ENCODE measurements at regions not wholly inside any gene's neighbourhood (a gene's known extent, or its start where the extent isn't known, plus 50 kb on each side); places are given as distances from the start of the nearest gene placed in this dataset.

- TF ChIP-seq CTCF (IDR thresholded peaks at IDR 0.05; ENCODE audit: extremely low read depth in 1 of 2, insufficient read depth in 1 of 2, low read depth in 1 of 2, low read length in 2 of 2) (no peak), POLR2AphosphoS5 (IDR thresholded peaks at IDR 0.05; ENCODE audit: insufficient read depth, low read depth, low read length) (no peak), POLR2A (IDR thresholded peaks at IDR 0.05; ENCODE audit: low read depth, low read length) (no peak), FOS (IDR thresholded peaks at IDR 0.05; ENCODE audit: borderline replicate concordance, insufficient read depth, low read length) (no peak), EZH2 (IDR thresholded peaks at IDR 0.05; ENCODE audit: borderline replicate concordance, low read depth, low read length, severe bottlenecking) (no peak), MYC (IDR thresholded peaks at IDR 0.05; ENCODE audit: low read depth, low read length) (no peak), GATA2 (IDR thresholded peaks at IDR 0.05; ENCODE audit: insufficient read depth, insufficient read length, low read depth, low read length) (no peak), MAX (IDR thresholded peaks at IDR 0.05; ENCODE audit: insufficient read depth, insufficient read length) (no peak), JUN (IDR thresholded peaks at IDR 0.05; ENCODE audit: borderline replicate concordance, insufficient read depth, insufficient read length, low read depth) (no peak)
Observed at GRCh38 chr3:27644941-27645340, 77.2 kb downstream of the EOMES start.

All from endothelial cell of umbilical vein (primary cell).